ENCODE measurements at regions not wholly inside any gene's neighbourhood (a gene's known extent, or its start where the extent isn't known, plus 50 kb on each side); places are given as distances from the start of the nearest gene placed in this dataset.

DNA sequence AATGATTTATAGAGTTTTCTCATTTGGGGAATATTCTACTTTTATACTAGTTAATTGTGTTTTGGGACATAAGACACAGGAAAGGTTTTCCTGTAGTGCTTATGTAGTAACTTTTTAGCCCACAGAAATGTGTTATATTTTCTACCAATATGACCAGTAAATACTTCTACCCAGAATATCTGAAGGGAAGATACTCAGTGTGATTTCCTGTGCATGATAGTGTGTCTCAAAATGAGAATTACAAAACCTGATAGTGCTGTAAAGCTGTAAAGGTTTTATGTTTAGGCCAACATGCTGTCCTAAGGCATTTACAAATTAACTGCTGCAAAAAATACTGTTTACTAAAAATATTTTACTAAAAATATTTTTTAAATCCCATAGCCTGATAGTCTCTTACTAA is 126.8 kb downstream of the RXFP2 start:
- DNase-seq (no peak), ATAC-seq (ENCODE audit: low read depth) (no peak)
- Mint-ChIP-seq H3K9me3 (no peaks in the 10 kb centered on the region), H3K4me1 (peaks cover 16% of the 10 kb centered on the region), H3K27me3 (no peaks in the 10 kb centered on the region), H3K27ac (no peak overlapping the region), H3K4me3 (no peak overlapping the region), H3K36me3 (ENCODE audit: low read depth) (no peaks in the 10 kb centered on the region)
- intact Hi-C loops (cut with micrococcal nuclease) = no loop called here
- POLR2A ChIA-PET = no interaction called here
- TF ChIP-seq, protein P1, sequence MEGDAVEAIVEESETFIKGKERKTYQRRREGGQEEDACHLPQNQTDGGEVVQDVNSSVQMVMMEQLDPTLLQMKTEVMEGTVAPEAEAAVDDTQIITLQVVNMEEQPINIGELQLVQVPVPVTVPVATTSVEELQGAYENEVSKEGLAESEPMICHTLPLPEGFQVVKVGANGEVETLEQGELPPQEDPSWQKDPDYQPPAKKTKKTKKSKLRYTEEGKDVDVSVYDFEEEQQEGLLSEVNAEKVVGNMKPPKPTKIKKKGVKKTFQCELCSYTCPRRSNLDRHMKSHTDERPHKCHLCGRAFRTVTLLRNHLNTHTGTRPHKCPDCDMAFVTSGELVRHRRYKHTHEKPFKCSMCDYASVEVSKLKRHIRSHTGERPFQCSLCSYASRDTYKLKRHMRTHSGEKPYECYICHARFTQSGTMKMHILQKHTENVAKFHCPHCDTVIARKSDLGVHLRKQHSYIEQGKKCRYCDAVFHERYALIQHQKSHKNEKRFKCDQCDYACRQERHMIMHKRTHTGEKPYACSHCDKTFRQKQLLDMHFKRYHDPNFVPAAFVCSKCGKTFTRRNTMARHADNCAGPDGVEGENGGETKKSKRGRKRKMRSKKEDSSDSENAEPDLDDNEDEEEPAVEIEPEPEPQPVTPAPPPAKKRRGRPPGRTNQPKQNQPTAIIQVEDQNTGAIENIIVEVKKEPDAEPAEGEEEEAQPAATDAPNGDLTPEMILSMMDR (IDR thresholded peaks at IDR 0.05) = no peak
- CTCF ChIA-PET = no interaction called here

DNA sequence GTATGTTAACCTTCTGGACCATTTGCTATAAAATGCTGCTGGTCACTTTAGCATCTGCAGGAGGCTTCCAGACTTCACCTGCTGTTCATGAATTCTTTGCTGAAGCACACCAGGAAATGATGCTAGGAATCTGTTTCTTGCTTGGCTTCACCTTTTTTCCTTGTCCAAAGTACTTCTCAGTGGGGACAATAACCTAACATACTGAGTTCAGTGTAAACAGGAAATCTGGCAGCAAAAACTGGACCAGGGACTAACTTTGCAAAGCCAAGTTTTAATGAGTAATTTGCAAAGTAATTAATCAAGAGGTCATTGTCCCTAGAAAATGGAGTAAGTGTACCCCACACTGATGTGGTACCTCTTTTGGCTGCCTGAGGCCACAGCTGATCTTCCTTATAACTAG is 128.4 kb downstream of the RXFP2 start:
- ATAC-seq (ENCODE audit: low read depth) (no peak), DNase-seq (no peak)
- intact Hi-C loops (cut with micrococcal nuclease) = no loop called here
- Mint-ChIP-seq H3K9me3 (no peaks in the 10 kb centered on the region), H3K27ac (no peak overlapping the region), H3K27me3 (no peaks in the 10 kb centered on the region), H3K4me3 (no peak overlapping the region), H3K4me1 (peaks cover 9% of the 10 kb centered on the region), H3K36me3 (ENCODE audit: low read depth) (no peaks in the 10 kb centered on the region)
- POLR2A ChIA-PET = no interaction called here
- TF ChIP-seq, protein P1 (IDR thresholded peaks at IDR 0.05) = no peak
- CTCF ChIA-PET = no interaction called here

DNA sequence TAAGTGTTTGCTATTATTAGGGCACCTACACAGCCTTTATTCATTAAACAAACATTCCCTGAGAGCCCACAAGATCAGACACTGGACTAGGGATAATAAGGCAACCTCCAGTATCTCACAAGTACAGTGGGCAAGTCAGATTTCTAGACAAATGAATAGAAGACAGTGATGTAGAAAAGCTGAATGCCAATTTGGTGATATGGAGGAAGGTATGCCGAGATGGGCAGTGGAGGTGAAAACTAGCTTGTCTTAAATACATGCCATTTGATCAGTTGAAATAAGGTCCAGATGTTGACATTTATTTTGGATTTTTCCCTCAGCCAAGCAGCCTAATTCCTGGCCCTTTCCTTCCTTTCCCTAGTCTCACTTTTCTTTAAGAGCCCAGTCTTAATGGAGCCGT is 130.3 kb downstream of the RXFP2 start:
- ChIA-PET CTCF (no interaction called here), POLR2A (no interaction called here)
- no peaks in the 10 kb centered on the region for H3K36me3 Mint-ChIP-seq (ENCODE audit: low read depth)
- no peak for DNase-seq
- H3K4me1 Mint-ChIP-seq = no peaks in the 10 kb centered on the region
- TF ChIP-seq, protein P1 (IDR thresholded peaks at IDR 0.05) = no peak
- no peaks in the 10 kb centered on the region for H3K27me3 Mint-ChIP-seq
- no peak overlapping the region for H3K4me3 Mint-ChIP-seq
- intact Hi-C loops (cut with micrococcal nuclease) = no loop called here
- no peak for ATAC-seq (ENCODE audit: low read depth)
- no peaks in the 10 kb centered on the region for H3K9me3 Mint-ChIP-seq
- H3K27ac Mint-ChIP-seq = no peak overlapping the region

DNA sequence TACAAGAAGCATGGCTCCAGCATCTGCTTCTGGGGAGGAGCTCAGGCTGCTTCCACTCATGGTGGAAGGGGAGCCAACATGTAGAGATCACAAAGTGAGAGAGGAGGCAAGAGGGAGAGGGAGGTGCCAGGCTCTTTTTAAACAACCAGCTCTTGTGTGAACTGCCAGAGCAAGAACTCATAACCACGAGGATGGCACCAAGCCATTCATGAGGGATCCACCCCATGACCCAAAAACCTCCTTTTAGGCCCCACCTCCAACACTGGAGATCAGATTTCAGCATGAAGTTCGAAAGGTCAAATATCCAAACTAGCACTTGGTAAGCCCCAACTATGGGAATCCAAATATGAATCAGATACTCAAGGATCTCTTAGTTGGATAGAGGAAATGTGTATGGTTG is 131.2 kb downstream of the RXFP2 start:
- no peak for DNase-seq
- Mint-ChIP-seq H3K9me3 (no peaks in the 10 kb centered on the region), H3K27ac (no peak overlapping the region), H3K4me1 (no peaks in the 10 kb centered on the region), H3K4me3 (no peak overlapping the region), H3K36me3 (ENCODE audit: low read depth) (no peaks in the 10 kb centered on the region), H3K27me3 (no peaks in the 10 kb centered on the region)
- intact Hi-C loops (cut with micrococcal nuclease) = no loop called here
- TF ChIP-seq, protein P1 (IDR thresholded peaks at IDR 0.05) = no peak
- POLR2A ChIA-PET = no interaction called here
- CTCF ChIA-PET = no interaction called here
- no peak for ATAC-seq (ENCODE audit: low read depth)

DNA sequence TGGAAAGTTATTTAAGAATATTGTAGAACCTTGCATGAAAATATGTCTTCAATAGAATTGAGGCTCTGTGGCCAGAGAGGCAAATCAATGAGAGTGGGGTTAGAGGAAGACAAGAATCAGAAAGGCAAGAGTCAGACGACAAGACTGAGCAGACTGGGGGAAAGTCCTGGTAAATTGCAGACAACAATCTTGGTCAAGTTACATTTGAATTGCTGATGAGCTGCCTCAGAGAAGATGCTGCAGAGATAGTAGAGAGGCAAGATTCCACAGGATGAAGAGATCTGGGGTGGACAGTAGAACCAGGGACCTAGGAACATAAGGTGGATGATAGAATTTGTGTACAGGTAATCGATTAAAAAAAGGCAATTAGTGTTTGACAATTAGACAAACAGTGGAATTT is 133.8 kb downstream of the RXFP2 start:
- intact Hi-C loops (cut with micrococcal nuclease) = no loop called here
- no peaks in the 10 kb centered on the region for H3K9me3 Mint-ChIP-seq
- H3K4me1 Mint-ChIP-seq = no peaks in the 10 kb centered on the region
- DNase-seq (no peak), ATAC-seq (ENCODE audit: low read depth) (no peak)
- H3K27ac Mint-ChIP-seq = no peak overlapping the region
- ChIA-PET POLR2A (no interaction called here), CTCF (no interaction called here)
- H3K36me3 Mint-ChIP-seq (ENCODE audit: low read depth) = no peaks in the 10 kb centered on the region
- H3K4me3 Mint-ChIP-seq = no peak overlapping the region
- H3K27me3 Mint-ChIP-seq = no peaks in the 10 kb centered on the region
- TF ChIP-seq, protein P1 (IDR thresholded peaks at IDR 0.05) = no peak
